Lung (tissue), 11 donors: ENCODE measurements at regions not wholly inside any gene's neighbourhood (a gene's known extent, or its start where the extent isn't known, plus 50 kb on each side); places are given as distances from the start of the nearest gene placed in this dataset.

Source experiments
- ATAC-seq: fragments of 200-7000 bp; cut with Tn5 transposase; one replicate; pipeline ENCODE4 v1.9.1; 2020; ENCODE audit warnings: moderate number of reproducible peaks; ENCODE audit not compliant: insufficient read depth, low FRiP score
- DNase-seq, 3 donors: peaks; one replicate each; pipeline ENCODE4 v3.0.0-alpha.2; 2013 to 2017
- H3K27ac ChIP-seq, 2 donors: one replicate each; pipeline ENCODE4 v1.5.1; 2013; ENCODE audit warnings: mild to moderate bottlenecking in 2 of 2, moderate library complexity in 2 of 2, control low read depth in 1 of 2, inconsistent platforms in 1 of 2, low read depth in 1 of 2, low read length in 1 of 2
- H3K27me3 ChIP-seq, 3 donors: one replicate each; pipeline ENCODE4 v1.5.1; 2013; ENCODE audit warnings: low read length in 2 of 3; ENCODE audit not compliant: control insufficient read depth in 3 of 3, insufficient read depth in 3 of 3
- H3K36me3 ChIP-seq, 4 donors: one replicate each; pipeline ENCODE4 v1.5.1; 2013; ENCODE audit warnings: low read length in 4 of 4, mild to moderate bottlenecking in 1 of 4, moderate library complexity in 1 of 4; ENCODE audit not compliant: control insufficient read depth in 4 of 4, insufficient read depth in 4 of 4
- H3K4me1 ChIP-seq, 5 donors: one replicate each; pipeline ENCODE4 v1.5.1; 2013; ENCODE audit warnings: low read length in 5 of 5, mild to moderate bottlenecking in 2 of 5, moderate library complexity in 1 of 5; ENCODE audit not compliant: control insufficient read depth in 5 of 5, insufficient read depth in 5 of 5
- H3K4me3 ChIP-seq: one replicate; pipeline ENCODE4 v1.5.1; 2013; ENCODE audit warnings: mild to moderate bottlenecking, control low read depth, moderate library complexity
- H3K9ac ChIP-seq, 2 donors: one replicate each; pipeline ENCODE4 v1.5.1; 2013; ENCODE audit warnings: low read length in 2 of 2, control low read depth in 1 of 2; ENCODE audit not compliant: insufficient read depth in 1 of 2
- H3K9me3 ChIP-seq, 4 donors: one replicate each; pipeline ENCODE4 v1.5.1; 2013; ENCODE audit warnings: low read length in 3 of 4, mild to moderate bottlenecking in 1 of 4, moderate library complexity in 1 of 4; ENCODE audit not compliant: control insufficient read depth in 4 of 4, insufficient read depth in 3 of 4
- CTCF ChIP-seq: IDR thresholded peaks from 2 replicates; pipeline ENCODE4 v1.5.1; 2012; ENCODE audit warnings: mild to moderate bottlenecking; ENCODE audit errors: control extremely low read depth, extremely low read depth
- WGBS, 2 donors: extraction: QIAGEN DNeasy Blood & Tissue Kit; methylation state at CpG; one replicate each; pipeline ENCODE4 v1.1.7; 2013; 5-methylcytosine and 5-hydroxymethylcytosine counted together
- donor health status: control.
- donor health status: control.
- donor health status: Bipolar disorder and iron deficiency.
- donor health status: healthy.
- donor health status: DM: yes; HTN: yes; CAD: no.

GRCh38 chr11:116275635-116276034 is 497.2 kb downstream of the BUD13 start:
- TF ChIP-seq CTCF, result no peak
- Histone ChIP-seq H3K9me3 (peaks cover 0 to 1% (median 0%) of the 10 kb centered on the region in 4 donors), H3K4me1 (peaks cover 0 to 3% (median 0%) of the 10 kb centered on the region in 5 donors), H3K27ac (no peak overlapping the region), H3K27me3 (peaks cover 0 to 3% (median 0%) of the 10 kb centered on the region in 3 donors), H3K4me3 (no peak overlapping the region), H3K9ac (no peak overlapping the region), H3K36me3 (no peaks in the 10 kb centered on the region)
- ATAC-seq, result no peak
- 83 to 85% methylated on average over 5 of the region's 5 CpGs for WGBS, 2 donors
- DNase-seq, result no peak

- no peak for DNase-seq
- peaks cover 0 to 3% (median 0%) of the 10 kb centered on the region in 3 donors for H3K27me3 ChIP-seq
- H3K36me3 ChIP-seq, result no peaks in the 10 kb centered on the region
- H3K9ac ChIP-seq, result no peak overlapping the region
- H3K9me3 ChIP-seq, result peaks cover 0 to 1% (median 0%) of the 10 kb centered on the region in 4 donors
- 71 to 87% methylated on average over 4 of the region's 4 CpGs for WGBS, 2 donors
- no peak overlapping the region for H3K27ac ChIP-seq
- TF ChIP-seq CTCF, result no peak
- ATAC-seq, result no peak
- H3K4me3 ChIP-seq, result no peak overlapping the region
- H3K4me1 ChIP-seq, result peaks cover 0 to 3% (median 0%) of the 10 kb centered on the region in 5 donors
These were observed 498.3 kb downstream of the BUD13 start for GRCh38 chr11:116274521-116274920.

DNA sequence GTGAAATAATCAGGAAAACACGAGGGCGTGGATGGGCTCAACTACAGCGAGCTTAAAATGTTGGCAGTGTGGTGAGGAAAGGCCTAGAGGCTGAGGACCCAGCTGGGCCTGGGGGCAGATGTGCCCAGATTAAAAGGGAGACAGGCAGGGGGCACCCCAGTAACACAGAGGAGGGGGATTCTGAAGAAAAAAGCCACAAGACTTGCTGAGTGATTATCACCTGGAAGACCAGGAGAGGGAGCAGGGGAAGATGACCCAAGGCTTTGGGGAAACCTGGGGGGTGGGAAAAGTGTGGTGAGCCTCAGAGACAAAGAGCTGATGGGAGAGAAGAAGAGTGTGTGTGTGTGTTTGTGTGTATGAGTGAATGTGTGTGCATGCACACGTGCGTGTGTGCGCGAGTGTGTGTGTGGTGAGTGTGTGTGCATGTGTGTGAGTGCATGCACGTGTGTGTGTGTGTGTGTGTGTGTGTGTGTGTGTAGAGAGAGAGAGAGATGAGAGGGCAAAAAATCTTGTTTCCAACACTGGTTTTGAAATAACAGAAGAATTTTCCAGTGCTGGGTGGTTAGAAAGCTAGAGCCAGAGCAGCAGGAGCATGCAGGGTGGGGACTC is 500.5 kb downstream of the BUD13 start:
- no peaks in the 10 kb centered on the region for H3K36me3 ChIP-seq
- no peak for ATAC-seq
- peaks cover 0 to 1% (median 0%) of the 10 kb centered on the region in 4 donors for H3K9me3 ChIP-seq
- no peak for DNase-seq
- peaks cover 0 to 3% (median 0%) of the 10 kb centered on the region in 5 donors for H3K4me1 ChIP-seq
- WGBS, 2 donors, result 72 to 76% methylated on average over 8 of the region's 8 CpGs
- TF ChIP-seq CTCF, result no peak
- H3K27ac ChIP-seq, result no peak overlapping the region
- no peak overlapping the region for H3K9ac ChIP-seq
- H3K4me3 ChIP-seq, result no peak overlapping the region
- peaks cover 0 to 3% (median 0%) of the 10 kb centered on the region in 3 donors for H3K27me3 ChIP-seq

DNA sequence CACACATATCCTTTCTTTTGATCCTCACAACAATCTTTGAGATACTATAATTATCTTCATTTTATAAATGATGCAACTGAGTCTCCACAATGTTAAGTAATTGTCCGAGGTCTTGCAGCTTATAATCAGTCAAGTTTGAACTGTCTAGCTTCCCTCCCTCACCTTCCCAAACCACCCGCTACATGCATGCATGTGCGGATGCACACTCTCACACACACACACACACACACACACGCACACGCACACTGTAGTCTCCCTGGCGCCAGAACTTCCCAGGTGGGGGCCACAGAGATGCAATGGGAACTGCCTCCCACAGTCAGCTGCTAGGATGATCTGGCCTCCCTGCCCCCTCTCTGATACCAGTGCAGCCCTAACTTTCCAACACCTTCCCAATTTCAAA is 501.3 kb downstream of the BUD13 start:
- DNase-seq, result no peak
- peaks cover 0 to 3% (median 0%) of the 10 kb centered on the region in 5 donors for H3K4me1 ChIP-seq
- H3K36me3 ChIP-seq, result no peaks in the 10 kb centered on the region
- H3K27ac ChIP-seq, result no peak overlapping the region
- no peak overlapping the region for H3K4me3 ChIP-seq
- peaks cover 0 to 1% (median 0%) of the 10 kb centered on the region in 4 donors for H3K9me3 ChIP-seq
- no peak for ATAC-seq
- WGBS, 2 donors, result 79 to 84% methylated on average over 6 of the region's 6 CpGs
- no peak for TF ChIP-seq CTCF
- H3K9ac ChIP-seq, result no peak overlapping the region
- H3K27me3 ChIP-seq, result peaks cover 0 to 3% (median 0%) of the 10 kb centered on the region in 3 donors
